GM12873 (cell line): ENCODE measurements at regions not wholly inside any gene's neighbourhood (a gene's known extent, or its start where the extent isn't known, plus 50 kb on each side); places are given as distances from the start of the nearest gene placed in this dataset.
A peak's percentile ranks its signal among the peaks of the same experiment; 100 is the strongest.

ENCODE experiments used
- TF ChIP-seq, protein P1 (sequence below): IDR thresholded peaks from 2 replicates; pipeline ENCODE4 v1.5.1; 2012; ENCODE audit warnings: low read depth, mild to moderate bottlenecking, moderate library complexity, low read length, control low read depth; ENCODE audit not compliant: insufficient read depth; ENCODE audit errors: missing control alignments

DNA sequence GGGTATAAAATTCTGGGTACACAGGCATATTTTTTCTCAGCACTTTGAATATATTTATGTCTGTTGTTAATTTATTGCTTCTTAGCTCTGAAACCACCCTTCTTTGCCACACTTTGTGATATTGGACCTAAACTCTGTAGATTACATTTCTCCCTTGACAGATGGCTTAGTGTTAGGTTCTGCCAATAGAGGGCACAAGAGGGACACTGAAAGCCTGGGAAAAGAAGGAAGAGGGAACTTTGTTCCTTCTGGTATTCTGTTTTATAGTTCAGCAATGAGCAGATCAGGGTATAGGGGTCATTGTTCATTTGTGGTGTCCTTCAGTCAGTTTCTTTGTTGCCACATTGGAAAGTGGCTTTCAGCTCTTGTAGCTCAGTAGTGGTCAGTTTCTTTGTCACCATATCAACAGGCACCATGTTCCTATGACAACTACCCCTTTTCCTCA is 423.5 kb upstream of the PROX1 start:
- TF ChIP-seq, protein P1, sequence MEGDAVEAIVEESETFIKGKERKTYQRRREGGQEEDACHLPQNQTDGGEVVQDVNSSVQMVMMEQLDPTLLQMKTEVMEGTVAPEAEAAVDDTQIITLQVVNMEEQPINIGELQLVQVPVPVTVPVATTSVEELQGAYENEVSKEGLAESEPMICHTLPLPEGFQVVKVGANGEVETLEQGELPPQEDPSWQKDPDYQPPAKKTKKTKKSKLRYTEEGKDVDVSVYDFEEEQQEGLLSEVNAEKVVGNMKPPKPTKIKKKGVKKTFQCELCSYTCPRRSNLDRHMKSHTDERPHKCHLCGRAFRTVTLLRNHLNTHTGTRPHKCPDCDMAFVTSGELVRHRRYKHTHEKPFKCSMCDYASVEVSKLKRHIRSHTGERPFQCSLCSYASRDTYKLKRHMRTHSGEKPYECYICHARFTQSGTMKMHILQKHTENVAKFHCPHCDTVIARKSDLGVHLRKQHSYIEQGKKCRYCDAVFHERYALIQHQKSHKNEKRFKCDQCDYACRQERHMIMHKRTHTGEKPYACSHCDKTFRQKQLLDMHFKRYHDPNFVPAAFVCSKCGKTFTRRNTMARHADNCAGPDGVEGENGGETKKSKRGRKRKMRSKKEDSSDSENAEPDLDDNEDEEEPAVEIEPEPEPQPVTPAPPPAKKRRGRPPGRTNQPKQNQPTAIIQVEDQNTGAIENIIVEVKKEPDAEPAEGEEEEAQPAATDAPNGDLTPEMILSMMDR: peak; percentile 46

DNA sequence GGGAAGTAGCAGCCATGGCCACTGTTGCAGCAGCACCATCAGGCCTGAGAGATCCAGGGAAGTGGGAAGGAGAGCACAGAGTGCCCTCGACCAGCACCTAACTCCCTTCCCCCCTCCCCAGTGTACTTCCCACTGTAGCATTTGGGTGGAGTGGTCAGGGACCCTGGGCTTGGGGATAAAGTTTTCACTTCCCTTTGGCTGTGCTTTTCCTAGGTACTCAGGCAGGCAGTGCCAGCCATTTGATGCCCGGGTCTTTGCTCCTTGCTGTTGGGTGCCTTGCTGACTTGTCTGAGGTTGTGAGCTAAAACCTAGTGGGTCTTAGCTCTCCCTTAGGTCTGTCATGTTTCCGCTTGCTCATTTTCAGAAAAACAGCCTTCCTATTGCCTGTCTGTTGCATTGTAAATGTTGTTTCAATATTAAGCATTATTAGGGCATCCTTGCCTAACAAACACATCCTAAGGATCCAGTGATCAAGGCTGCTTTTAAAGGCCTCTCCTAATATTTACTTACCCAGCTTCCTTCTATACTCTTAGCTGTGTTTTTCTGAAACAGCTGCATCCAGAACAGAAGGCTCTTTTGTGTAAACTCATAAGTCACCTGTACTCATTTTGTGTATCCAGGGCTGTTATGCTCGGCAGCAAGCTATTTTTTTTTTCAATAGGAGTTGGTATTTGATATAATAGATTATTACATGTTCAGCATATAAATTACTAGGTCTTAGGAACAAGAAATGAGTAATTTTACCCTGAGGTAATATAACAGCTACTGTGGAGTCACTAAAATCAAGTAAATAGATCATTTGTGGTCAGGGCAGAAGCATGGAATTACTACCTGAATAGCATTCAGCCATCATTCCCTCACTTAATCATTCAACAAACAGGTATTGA is 418.6 kb upstream of the PROX1 start:
- TF ChIP-seq, protein P1: no peak

DNA sequence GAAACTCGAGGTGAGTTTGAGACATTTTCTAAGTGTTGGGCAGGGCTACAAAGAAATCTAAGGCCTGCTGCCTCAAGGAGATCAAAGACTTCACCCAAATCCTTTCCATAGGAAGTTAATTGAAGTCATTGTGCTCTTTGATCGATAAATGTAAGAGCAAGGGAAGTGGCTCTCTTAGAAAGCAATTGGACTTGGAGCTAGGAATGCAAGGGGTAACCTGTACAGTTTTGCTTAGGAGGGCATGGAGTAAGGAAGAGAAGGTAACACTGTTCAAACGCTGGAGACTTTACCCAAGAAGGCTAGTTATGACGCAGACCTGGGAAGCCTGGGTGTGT is 418.0 kb upstream of the PROX1 start:
- TF ChIP-seq, protein P1: no peak

DNA sequence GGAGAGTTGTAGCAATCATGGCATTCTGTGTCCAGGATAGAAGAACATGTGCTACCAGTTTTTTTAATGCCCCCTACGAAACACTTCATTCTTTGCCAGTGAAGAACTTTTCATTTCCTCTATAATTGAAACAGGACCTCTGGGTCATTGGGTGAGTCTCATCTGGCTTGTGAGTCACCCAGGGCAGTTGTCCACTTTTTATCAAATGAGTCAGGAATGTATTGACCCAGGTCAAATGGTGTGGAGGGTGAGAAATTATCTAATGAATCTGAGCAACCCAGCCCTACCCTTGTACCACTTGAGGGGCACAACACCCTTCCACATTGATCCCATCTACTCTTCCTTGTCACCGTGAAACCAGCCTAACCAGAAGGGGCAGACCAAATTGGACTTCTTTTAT is 417.3 kb upstream of the PROX1 start:
- TF ChIP-seq, protein P1: no peak

DNA sequence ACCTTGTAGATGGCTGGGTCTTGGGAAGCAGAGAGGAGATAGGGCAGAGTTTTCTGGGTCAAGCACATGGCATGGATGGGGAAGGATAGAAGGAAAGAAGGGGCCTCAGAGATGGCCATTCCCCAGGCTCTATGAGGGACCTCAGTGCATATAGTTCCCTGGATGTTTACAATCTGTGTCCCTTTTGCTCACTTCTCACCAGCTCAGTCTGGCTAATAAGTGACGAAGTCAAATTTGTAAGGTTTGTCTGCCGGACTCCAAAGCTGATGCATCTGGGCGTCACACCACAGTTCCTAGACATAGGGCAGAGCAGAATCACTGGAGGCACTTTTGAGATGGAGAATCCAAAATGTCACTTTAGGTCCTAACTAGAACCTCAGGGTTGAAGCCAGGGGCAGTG is 416.4 kb upstream of the PROX1 start:
- TF ChIP-seq, protein P1: no peak

DNA sequence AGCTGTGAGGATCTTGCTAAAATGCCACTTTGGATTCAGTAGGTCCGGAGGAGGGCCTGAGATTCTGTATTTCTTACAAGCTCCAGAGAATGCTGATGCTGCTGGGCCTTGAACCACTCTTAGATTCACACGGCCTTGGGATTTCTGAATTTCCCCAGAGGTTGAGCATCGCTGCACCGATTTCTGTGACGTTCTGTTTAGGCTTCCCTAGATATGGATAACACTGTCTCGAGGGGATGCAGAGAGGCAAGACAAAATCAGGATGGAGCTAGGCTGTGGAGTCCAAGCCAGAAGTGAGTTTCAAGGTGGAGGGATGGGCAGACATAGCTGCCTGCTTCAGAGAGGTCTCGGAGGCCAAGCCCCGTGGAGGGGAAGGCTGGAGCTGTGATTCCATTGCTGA is 415.9 kb upstream of the PROX1 start:
- TF ChIP-seq, protein P1: no peak

DNA sequence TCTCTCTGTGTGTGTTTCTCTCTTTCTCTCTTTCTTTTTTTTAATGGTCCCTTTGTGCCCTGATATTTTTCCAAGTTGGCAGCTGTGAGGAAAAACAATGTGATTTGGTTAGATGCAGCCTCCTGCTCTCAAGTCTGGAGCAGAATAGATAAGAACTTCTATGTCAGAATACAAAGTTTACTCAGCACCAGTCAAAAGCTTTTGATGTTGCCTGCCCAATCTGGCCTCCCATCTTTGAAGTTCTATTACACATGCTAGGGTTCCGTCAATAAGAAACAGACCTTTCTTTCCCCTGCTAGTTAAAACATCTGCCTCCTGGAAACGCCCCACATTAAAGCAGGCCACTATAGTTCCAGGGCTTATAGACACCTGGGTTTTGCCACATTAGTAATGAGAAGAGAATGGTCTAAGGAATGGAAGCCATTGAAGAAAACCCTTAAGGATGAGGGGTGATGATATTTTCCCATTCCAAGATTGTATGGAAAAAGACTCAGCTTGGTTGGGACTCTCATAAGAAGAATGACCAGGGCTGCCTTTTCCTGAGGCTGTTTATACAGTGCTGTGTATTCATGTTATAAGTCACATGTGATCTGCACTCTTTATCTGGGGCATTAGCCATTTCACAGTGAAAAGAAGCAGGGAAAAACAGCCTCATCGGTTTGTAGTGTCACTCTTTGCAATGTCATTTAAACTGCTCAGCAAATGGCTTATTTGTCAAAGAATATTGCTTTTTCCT is 414.7 kb upstream of the PROX1 start:
- TF ChIP-seq, protein P1: no peak
